ENCODE measurements at regions not wholly inside any gene's neighbourhood (a gene's known extent, or its start where the extent isn't known, plus 50 kb on each side); places are given as distances from the start of the nearest gene placed in this dataset.
"Not testable (repeated sequence)": the region's sequence is repeated elsewhere in the genome, so short reads cannot be mapped to it uniquely, and the experiment has no call there.

DNA sequence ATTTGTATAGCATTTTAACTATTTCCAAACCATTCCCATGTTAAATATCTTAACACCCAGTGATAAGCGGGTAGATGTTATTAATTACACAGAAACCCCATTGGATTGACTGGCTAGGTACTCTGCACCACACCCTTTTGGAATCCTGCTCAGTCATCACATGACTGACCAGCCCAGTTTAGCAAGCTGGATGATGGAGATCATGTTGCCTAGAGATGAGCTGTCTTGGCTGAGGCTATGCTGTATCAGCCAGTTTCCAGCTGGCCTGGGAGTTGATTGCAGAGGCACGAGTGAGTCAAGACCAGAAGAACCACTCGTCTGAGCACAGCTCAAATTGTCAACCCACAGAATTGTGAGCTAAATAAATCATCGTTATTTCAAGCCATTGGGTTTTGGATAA, 124.6 kb downstream of the ZNF621 start:
- no peak for DNase-seq

DNA sequence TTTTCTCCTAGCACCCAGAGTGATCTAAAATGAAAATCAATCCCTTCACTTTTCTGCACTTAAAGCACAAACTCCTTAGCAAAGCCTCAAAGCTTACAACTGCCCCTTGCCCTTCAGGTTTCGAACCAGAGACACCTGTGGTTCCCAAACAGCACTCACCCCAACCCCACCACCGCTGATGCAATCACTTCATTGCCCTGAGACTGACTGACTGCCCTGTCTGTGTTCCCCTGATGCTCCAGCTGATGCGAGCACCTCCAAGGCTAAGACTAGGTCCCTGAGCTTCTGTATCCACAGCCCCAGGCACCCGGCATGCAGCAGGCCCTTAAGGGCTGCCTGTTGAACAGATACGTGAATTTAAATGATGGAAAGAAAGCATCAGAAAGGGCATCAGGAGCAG, 127.3 kb downstream of the ZNF621 start:
- DNase-seq, result no peak

- DNase-seq, result no peak
Observed at GRCh38 chr3:40653001-40653400, 128.2 kb downstream of the ZNF621 start.

DNA sequence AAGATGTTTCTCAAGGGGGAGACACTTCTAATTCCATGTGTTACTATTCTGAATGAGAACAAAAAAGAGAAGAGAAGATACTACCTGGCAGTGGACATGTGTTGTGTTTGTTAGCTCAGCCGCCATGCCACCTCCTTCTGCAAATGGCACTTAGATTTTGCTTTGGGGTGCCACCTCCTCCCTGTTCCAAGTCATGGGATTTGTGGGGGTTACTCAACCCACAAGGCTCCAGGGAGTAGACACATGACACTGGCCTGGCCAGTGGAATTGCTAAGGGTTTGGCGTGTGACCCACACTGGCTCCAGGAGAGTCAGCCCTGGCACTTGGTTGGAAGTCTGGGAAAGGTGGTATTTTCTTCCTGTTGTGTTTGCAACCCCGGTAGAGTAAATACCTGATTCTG, 129.1 kb downstream of the ZNF621 start:
- no peak for DNase-seq

GRCh38 chr3:40655551-40655950, 130.8 kb downstream of the ZNF621 start:
- DNase-seq, result no peak

- DNase-seq, result no peak
Observed at GRCh38 chr3:40657623-40658022, 132.9 kb downstream of the ZNF621 start.

DNA sequence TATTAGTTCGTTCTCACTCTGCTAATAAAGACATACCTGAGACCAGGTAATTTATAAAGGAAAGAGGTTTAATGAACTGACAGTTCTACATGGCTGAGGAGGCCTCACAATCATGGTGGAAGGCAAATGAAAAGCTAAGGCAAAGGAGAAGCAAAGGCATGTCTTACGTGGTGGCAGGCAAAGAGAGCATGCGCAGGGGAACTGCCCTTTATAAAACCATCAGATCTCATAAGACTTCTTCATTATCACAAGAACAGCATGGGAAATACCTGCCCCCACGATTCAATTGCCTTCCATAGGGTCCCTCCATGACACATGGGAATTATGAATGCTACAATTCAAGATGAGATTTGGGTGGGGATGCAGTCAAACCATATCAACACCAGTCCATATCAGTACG, 133.5 kb downstream of the ZNF621 start:
- DNase-seq, result no peak

- no peak for DNase-seq
Observed at GRCh38 chr3:40660554-40660953, 135.8 kb downstream of the ZNF621 start.

- DNase-seq, result no peak
Observed at GRCh38 chr3:40661284-40661683, 136.5 kb downstream of the ZNF621 start.

- no peak for DNase-seq
Observed at GRCh38 chr3:40663280-40663679, 138.5 kb downstream of the ZNF621 start.

- no peak for DNase-seq
Observed at GRCh38 chr3:40669176-40669575, 144.4 kb downstream of the ZNF621 start.

- DNase-seq, result no peak
Observed at GRCh38 chr3:40672861-40673260, 148.1 kb downstream of the ZNF621 start.

DNA sequence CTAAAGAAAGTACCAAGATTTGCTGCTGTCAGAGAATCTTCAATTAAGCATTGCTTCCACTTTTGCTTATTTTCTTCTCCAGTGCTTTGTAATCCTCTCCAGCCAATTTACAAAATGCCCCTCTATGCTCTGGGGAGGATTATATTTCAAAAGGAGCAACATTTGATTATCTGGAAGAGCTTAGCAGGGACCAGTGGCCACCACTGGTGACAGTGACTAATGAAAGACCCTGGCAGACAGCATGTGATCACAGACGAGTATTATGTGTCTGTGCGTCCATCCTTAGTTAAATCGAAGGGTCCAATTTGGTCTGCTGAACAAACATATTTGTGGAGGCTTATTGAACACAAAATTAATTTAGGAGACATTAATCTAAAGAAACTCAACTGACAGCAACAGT, 152.6 kb downstream of the ZNF621 start:
- no peak for DNase-seq

DNA sequence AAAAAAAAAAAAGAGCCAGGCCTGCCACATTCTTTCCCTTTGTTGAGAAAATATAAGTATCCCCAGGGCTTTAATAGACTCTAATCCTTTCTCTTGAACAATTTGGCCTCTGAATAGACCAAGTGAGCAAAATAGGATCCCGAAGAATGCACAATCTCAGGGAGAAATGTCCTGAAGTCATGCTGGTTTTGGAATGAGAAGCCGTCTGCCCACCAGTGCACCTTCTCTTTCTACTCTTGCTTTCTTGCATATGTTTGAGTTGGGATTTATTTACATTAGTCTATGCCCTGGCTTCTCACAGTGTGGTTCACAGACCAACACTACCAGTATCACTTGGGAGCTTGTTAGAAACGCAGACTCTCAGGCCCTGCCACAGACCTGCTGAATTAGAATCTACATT, 153.0 kb downstream of the ZNF621 start:
- no peak for DNase-seq

- no peak for DNase-seq
Observed at GRCh38 chr3:40679290-40679689, 154.5 kb downstream of the ZNF621 start.

- DNase-seq, result no peak
Observed at GRCh38 chr3:40680685-40681657, 156.2 kb downstream of the ZNF621 start.

GRCh38 chr3:40681658-40682055, 156.9 kb downstream of the ZNF621 start:
- no peak for DNase-seq

- no peak for DNase-seq
Observed at GRCh38 chr3:40689837-40690236, 165.1 kb downstream of the ZNF621 start.

GRCh38 chr3:40690749-40691451, 166.1 kb downstream of the ZNF621 start:
- DNase-seq, result no peak

DNA sequence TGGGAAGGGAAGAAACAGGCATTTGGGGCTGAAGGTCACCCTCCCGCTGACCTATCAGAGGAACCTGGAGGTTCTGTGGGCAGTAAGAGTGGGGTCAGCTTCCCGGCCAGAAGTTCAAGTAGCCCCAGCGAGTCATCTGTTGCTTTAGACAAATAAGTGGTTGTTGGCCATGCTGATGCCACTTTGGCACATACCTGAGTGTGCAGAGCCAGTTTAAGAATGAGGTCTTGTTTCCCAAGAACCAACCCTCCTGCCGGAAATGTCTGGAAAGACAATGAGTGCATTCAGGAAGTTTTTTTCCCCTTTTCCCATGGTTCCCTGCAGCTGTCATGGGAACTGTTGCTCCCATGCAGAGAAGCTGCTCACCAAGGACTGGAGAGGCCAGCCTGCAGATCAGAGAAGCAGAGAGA, 166.7 kb downstream of the ZNF621 start:
- no peak for DNase-seq

DNA sequence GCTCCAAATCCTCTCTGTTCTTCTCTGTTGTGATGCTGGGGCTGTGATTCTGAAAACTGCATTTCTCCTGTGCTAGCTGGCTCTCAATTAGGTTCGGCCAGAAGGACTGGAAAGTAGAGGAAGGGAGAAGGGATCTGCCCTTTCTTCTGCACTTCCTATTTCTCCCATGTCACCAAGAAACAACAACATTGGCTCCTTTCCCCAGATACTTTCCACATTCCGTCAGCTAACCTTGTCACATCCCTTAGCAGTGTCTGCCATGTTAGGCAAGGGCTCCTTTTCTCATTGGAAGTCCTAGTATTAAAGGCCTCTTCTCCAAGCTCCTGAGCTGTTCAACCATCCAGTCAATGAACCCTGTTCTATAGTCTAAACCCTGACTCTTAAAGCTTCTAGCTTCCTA, 171.1 kb downstream of the ZNF621 start:
- DNase-seq, result no peak

DNA sequence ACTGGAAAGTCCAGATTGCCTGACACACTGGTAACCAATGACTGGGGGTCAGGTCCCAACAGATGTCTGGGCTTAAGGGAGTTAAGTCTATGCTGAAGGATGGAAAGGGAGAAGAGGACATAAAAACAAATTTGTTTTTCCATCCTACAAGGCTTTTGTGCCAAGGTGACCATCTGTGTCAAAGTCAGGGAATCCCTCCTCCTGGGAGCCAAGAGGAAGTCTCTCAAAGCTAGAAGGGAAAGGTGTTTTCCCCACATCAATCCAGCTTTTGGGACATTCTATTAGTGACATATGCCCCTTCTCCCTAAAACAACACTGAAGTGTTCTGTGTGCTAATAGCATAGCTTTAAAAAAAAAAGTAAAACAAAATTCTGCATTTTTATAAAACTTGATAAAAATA, 173.9 kb downstream of the ZNF621 start:
- DNase-seq, result not testable (repeated sequence)

DNA sequence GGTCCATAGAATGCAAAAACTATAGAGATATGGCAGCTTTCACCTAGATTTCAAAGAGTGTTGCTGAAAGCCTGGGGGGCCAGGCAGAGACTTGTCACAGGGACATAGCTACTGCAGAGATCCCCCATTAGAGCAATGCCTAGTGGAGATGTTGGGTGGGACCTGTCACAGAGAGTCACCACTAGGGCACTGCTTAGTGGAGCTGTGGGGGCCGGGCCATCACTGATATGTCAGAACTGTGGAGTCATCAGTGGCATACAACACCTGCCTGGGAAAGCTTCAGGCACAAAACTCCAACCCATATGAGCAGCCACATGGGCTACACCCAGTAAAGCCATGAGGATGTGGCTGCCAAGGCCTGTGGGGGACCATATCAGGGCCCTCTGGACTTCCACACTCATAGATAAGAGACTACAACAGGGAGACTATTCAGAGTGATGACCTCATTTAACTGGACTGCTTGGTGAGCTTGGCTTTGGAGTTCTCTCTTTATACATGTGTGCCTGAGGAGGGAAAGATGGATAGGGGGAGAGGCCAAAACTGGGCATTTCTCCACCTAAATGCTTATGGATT, 176.3 kb downstream of the ZNF621 start:
- DNase-seq, result no peak

DNA sequence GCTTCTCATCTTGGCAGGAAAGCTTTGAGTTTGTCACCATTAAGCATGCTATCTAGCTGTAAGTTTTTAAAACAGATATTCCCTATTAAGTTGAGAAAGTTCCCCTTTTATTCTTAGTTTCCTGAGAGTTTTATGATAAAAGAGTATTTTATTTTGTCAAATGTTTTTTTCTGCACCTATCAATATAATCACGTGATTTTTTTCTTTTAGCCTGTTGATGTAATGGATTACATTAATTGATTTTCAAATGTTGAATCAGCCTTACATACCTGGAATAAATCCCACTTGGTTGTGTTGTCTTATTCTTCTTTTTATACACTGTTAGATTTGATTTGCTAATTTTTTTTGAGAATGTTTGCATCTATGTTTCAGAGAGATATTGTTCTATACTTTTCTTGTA, 179.5 kb downstream of the ZNF621 start:
- DNase-seq, result no peak
